Panc1 (cell line): ENCODE measurements at regions not wholly inside any gene's neighbourhood (a gene's known extent, or its start where the extent isn't known, plus 50 kb on each side); places are given as distances from the start of the nearest gene placed in this dataset.

Experiments
- ATAC-seq: fragments of 200-7000 bp; cut with Tn5 transposase; 2 replicates; pipeline ENCODE4 v1.9.1; 2020; ENCODE audit warnings: mild to moderate bottlenecking, moderate library complexity
- BruUV-seq: library from RNA; stranded (reverse); fragments of 400-500 nt; replicated peaks from 2 replicates; lab custom pipeline; 2021; lab: Mats Ljungman, UMichigan
- CTCF ChIA-PET: fragments of 300-600 bp; sonication (Branson Sonifier 250); formaldehyde crosslinking; loops from one replicate; lab custom pipeline; 2022; ENCODE audit warnings: antibody characterized with exemption; lab: Charles Lee
- POLR2A ChIA-PET: fragments of 300-600 bp; sonication (Branson Sonifier 250); formaldehyde crosslinking; loops from one replicate; lab custom pipeline; 2022; ENCODE audit warnings: antibody characterized with exemption; lab: Charles Lee
- DNase-seq: peaks from one replicate; pipeline ENCODE4 v3.0.0-alpha.2; 2010; ENCODE audit warnings: low read depth, low spot score
- H3K27ac ChIP-seq: 2 replicates; pipeline ENCODE4 v1.5.1; 2011; ENCODE audit warnings: mild to moderate bottlenecking, low read length, inconsistent platforms
- H3K27me3 ChIP-seq: fragments of 200-500 bp; sonication (Bioruptor generic); 2 replicates; pipeline ENCODE4 v1.6.0; 2014; ENCODE audit warnings: low read length, inconsistent platforms; ENCODE audit not compliant: control insufficient read depth, insufficient read depth
- H3K36me3 ChIP-seq: fragments of 200-500 bp; sonication (Bioruptor generic); 2 replicates; pipeline ENCODE4 v1.5.1; 2014; ENCODE audit warnings: inconsistent platforms, mild to moderate bottlenecking, low read length, moderate library complexity; ENCODE audit not compliant: control insufficient read depth, insufficient read depth
- H3K4me1 ChIP-seq: 2 replicates; pipeline ENCODE4 v1.5.1; 2011; ENCODE audit warnings: inconsistent platforms, mild to moderate bottlenecking, low read length, moderate library complexity; ENCODE audit not compliant: control insufficient read depth, insufficient read depth
- H3K4me3 ChIP-seq, 2 experiments: 2 replicates each; pipeline ENCODE4 v1.5.1; 2011 to 2012; ENCODE audit warnings: low read depth in 2 of 2, low read length in 2 of 2, mild to moderate bottlenecking in 2 of 2, inconsistent platforms in 1 of 2, moderate library complexity in 1 of 2
- H3K9me3 ChIP-seq: fragments of 200-500 bp; sonication (Bioruptor generic); 2 replicates; pipeline ENCODE4 v1.5.1; 2014; ENCODE audit warnings: low read depth, mild to moderate bottlenecking, inconsistent platforms, low read length, moderate library complexity; ENCODE audit not compliant: control insufficient read depth, insufficient read depth
- POLR2AphosphoS5 ChIP-seq: IDR thresholded peaks from 2 replicates; pipeline ENCODE4 v1.6.1; 2012; ENCODE audit warnings: mild to moderate bottlenecking, low read depth, low read length, moderate library complexity
- SIN3A ChIP-seq: IDR thresholded peaks from 2 replicates; pipeline ENCODE4 v1.6.1; 2012; ENCODE audit warnings: low read depth, mild to moderate bottlenecking, low read length, moderate library complexity, borderline replicate concordance; ENCODE audit not compliant: insufficient read depth
- TCF7L2 ChIP-seq: IDR thresholded peaks from 2 replicates; pipeline ENCODE4 v1.6.1; 2011; ENCODE audit warnings: mild to moderate bottlenecking, low read depth, low read length, inconsistent platforms
- in situ Hi-C: cut with HindIII; loops from 2 replicates; pipeline ENCODE4 v1.10.0; 2016; ENCODE audit warnings: low sequenced_read_pairs, low pct_unique_long_range_greater_than_20kb
- intact Hi-C: fragments of 100-400 bp; cut with micrococcal nuclease; formaldehyde crosslinking; loops from one replicate; pipeline ENCODE4 v1.10.0; 2022; ENCODE audit not compliant: unreplicated experiment
- TF ChIP-seq, protein P1 (sequence below), 2 experiments: IDR thresholded peaks; 2 replicates each; pipeline ENCODE4 v1.6.1; 2011 to 2012; ENCODE audit warnings: low read depth in 2 of 2, control low read depth in 1 of 2, low read length in 1 of 2, mild to moderate bottlenecking in 1 of 2, moderate library complexity in 1 of 2; ENCODE audit not compliant: insufficient read depth in 1 of 2
- TF ChIP-seq, protein P2 (sequence below): fragments of 450-650 bp; IDR thresholded peaks from 2 replicates; pipeline ENCODE4 v1.5.1; 2017; ENCODE audit warnings: mild to moderate bottlenecking

DNA sequence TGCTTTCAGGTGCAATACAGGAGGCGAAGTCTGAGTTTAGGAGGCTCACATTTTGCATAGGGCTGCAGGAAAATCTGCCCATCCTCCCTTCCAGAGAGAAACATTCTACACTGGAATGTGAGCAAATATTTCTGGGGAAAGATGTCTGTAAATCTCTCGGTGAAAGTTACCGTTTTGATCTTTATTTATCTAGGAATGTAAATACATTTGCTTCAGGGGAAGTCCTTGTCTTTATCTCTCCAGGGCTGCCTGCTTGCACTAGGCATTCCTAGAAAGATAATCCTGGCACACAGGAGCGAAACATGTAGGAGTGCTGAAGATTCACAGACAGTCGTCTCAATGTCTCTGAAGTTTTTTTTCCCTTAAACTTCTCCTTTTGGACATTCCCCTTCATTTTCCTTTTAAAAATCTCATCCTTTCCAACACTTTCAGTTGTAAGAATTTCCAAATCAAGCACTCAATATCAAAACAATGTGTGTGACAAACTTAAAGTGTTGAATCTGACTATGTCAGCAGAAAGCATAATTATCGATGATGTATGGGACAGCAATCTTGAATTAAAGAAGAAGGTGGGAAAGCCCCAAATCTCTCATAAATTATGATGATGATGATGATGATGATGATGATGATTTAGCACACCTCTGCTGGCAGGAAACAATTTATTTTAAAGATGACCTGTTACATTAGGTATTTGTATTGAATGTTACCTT, 113.4 kb upstream of the RESF1 start:
- no TSS peak for BruUV-seq
- intact Hi-C loops (no loop called here), in situ Hi-C loops (no loop called here)
- POLR2A ChIA-PET, result no interaction called here
- ATAC-seq (no peak), DNase-seq (no peak)
- peak; percentile 68 for TF ChIP-seq TCF7L2
- TF ChIP-seq, protein P1, sequence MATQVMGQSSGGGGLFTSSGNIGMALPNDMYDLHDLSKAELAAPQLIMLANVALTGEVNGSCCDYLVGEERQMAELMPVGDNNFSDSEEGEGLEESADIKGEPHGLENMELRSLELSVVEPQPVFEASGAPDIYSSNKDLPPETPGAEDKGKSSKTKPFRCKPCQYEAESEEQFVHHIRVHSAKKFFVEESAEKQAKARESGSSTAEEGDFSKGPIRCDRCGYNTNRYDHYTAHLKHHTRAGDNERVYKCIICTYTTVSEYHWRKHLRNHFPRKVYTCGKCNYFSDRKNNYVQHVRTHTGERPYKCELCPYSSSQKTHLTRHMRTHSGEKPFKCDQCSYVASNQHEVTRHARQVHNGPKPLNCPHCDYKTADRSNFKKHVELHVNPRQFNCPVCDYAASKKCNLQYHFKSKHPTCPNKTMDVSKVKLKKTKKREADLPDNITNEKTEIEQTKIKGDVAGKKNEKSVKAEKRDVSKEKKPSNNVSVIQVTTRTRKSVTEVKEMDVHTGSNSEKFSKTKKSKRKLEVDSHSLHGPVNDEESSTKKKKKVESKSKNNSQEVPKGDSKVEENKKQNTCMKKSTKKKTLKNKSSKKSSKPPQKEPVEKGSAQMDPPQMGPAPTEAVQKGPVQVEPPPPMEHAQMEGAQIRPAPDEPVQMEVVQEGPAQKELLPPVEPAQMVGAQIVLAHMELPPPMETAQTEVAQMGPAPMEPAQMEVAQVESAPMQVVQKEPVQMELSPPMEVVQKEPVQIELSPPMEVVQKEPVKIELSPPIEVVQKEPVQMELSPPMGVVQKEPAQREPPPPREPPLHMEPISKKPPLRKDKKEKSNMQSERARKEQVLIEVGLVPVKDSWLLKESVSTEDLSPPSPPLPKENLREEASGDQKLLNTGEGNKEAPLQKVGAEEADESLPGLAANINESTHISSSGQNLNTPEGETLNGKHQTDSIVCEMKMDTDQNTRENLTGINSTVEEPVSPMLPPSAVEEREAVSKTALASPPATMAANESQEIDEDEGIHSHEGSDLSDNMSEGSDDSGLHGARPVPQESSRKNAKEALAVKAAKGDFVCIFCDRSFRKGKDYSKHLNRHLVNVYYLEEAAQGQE (IDR thresholded peaks at IDR 0.05; ENCODE audit: insufficient read depth in 1 of 2, low read depth in 2 of 2, low read length in 1 of 2), result no peak
- H3K4me3 ChIP-seq, result no peak overlapping the region
- no peaks in the 10 kb centered on the region for H3K4me1 ChIP-seq
- CTCF ChIA-PET, result no interaction called here
- H3K27ac ChIP-seq, result no peak overlapping the region
- no peaks in the 10 kb centered on the region for H3K36me3 ChIP-seq
- H3K27me3 ChIP-seq, result no peaks in the 10 kb centered on the region
- peaks cover 29% of the 10 kb centered on the region; the same call in 1 of the 2 replicates for H3K9me3 ChIP-seq

- no peaks in the 10 kb centered on the region for H3K27me3 ChIP-seq
- intact Hi-C loops, result no loop called here
- BruUV-seq, result no TSS peak
- TF ChIP-seq SIN3A, result no peak
- TF ChIP-seq, protein P1 (IDR thresholded peaks at IDR 0.05; ENCODE audit: insufficient read depth in 1 of 2, low read depth in 2 of 2, low read length in 1 of 2), result no peak
- no peak for TF ChIP-seq TCF7L2
- TF ChIP-seq, protein P2, sequence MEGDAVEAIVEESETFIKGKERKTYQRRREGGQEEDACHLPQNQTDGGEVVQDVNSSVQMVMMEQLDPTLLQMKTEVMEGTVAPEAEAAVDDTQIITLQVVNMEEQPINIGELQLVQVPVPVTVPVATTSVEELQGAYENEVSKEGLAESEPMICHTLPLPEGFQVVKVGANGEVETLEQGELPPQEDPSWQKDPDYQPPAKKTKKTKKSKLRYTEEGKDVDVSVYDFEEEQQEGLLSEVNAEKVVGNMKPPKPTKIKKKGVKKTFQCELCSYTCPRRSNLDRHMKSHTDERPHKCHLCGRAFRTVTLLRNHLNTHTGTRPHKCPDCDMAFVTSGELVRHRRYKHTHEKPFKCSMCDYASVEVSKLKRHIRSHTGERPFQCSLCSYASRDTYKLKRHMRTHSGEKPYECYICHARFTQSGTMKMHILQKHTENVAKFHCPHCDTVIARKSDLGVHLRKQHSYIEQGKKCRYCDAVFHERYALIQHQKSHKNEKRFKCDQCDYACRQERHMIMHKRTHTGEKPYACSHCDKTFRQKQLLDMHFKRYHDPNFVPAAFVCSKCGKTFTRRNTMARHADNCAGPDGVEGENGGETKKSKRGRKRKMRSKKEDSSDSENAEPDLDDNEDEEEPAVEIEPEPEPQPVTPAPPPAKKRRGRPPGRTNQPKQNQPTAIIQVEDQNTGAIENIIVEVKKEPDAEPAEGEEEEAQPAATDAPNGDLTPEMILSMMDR, result no peak
- no peak for TF ChIP-seq POLR2AphosphoS5
- no peak overlapping the region for H3K4me3 ChIP-seq
- peaks cover 10% of the 10 kb centered on the region; the same call in 1 of the 2 replicates for H3K9me3 ChIP-seq
- ChIA-PET POLR2A (no interaction called here), CTCF (no interaction called here)
- DNase-seq (no peak), ATAC-seq (no peak)
- no peaks in the 10 kb centered on the region for H3K4me1 ChIP-seq
- in situ Hi-C loops, result no loop called here
- no peaks in the 10 kb centered on the region for H3K36me3 ChIP-seq
- no peak overlapping the region for H3K27ac ChIP-seq
Measured at GRCh38 chr12:31843398-31844095, 114.7 kb upstream of the AMN1 start.
